WTC11 (cell line): ENCODE measurements at regions not wholly inside any gene's neighbourhood (a gene's known extent, or its start where the extent isn't known, plus 50 kb on each side); places are given as distances from the start of the nearest gene placed in this dataset.

Experiments used
- ATAC-seq: fragments of 200-7000 bp; cut with Tn5 transposase; 2 replicates; pipeline ENCODE4 v1.10.0; 2021; ENCODE audit warnings: mild to moderate bottlenecking, moderate library complexity
- CTCF ChIA-PET: fragments of 300-600 bp; sonication (Branson Sonifier 250); formaldehyde crosslinking; loops from one replicate; lab custom pipeline; 2021; ENCODE audit warnings: antibody characterized with exemption; lab: Charles Lee
- POLR2A ChIA-PET: fragments of 350-600 bp; sonication (Branson Sonifier 250); formaldehyde crosslinking; loops from one replicate; lab custom pipeline; 2021; ENCODE audit warnings: antibody characterized with exemption; lab: Charles Lee
- DNase-seq: peaks from one replicate; pipeline ENCODE4 v3.0.0; 2021; ENCODE audit warnings: low spot score
- H3K27ac Mint-ChIP-seq: 2 replicates; pipeline ENCODE4 v1.8.0; 2021; ENCODE audit warnings: mixed read lengths
- H3K27me3 Mint-ChIP-seq: 2 replicates; pipeline ENCODE4 v1.8.0; 2021; ENCODE audit warnings: low read depth, mild to moderate bottlenecking, moderate library complexity, mixed read lengths
- H3K36me3 Mint-ChIP-seq: 2 replicates; pipeline ENCODE4 v1.8.0; 2021; ENCODE audit warnings: mixed read lengths
- H3K4me1 Mint-ChIP-seq: 2 replicates; pipeline ENCODE4 v1.8.0; 2022; ENCODE audit warnings: mixed read lengths
- H3K4me3 Mint-ChIP-seq: 2 replicates; pipeline ENCODE4 v1.8.0; 2021; ENCODE audit warnings: mild to moderate bottlenecking, moderate library complexity, mixed read lengths
- H3K9me3 Mint-ChIP-seq: 2 replicates; pipeline ENCODE4 v1.8.0; 2021; ENCODE audit warnings: mixed read lengths
- E2F4 ChIP-seq: sonication (generic); formaldehyde crosslinking; IDR thresholded peaks from 2 replicates; pipeline ENCODE4 v1.8.1; 2022; ENCODE audit warnings: low read depth, mild to moderate bottlenecking, moderate library complexity, missing genetic modification reagents, borderline replicate concordance
- ETV6 ChIP-seq: sonication (generic); formaldehyde crosslinking; IDR thresholded peaks from 2 replicates; pipeline ENCODE4 v1.8.1; 2022; ENCODE audit warnings: mild to moderate bottlenecking, missing genetic modification reagents
- HMGA2 ChIP-seq: fragments of 250-450 bp; sonication (Bioruptor Pico); IDR thresholded peaks from 2 replicates; pipeline ENCODE4 v1.4.0; 2021; ENCODE audit warnings: mild to moderate bottlenecking, moderate library complexity
- MXD4 ChIP-seq: fragments of 250-450 bp; sonication (Bioruptor Pico); IDR thresholded peaks from 2 replicates; pipeline ENCODE4 v1.8.0; 2021; ENCODE audit warnings: mild to moderate bottlenecking, moderate library complexity, borderline replicate concordance
- NR3C1 ChIP-seq: sonication (generic); formaldehyde crosslinking; conservative IDR thresholded peaks from 2 replicates; pipeline ENCODE4 v1.8.1; 2023; ENCODE audit warnings: low read depth, mild to moderate bottlenecking, missing genetic modification reagents
- STAT6 ChIP-seq: sonication (generic); formaldehyde crosslinking; conservative IDR thresholded peaks from 2 replicates; pipeline ENCODE4 v1.8.1; 2023; ENCODE audit warnings: mild to moderate bottlenecking, low read depth, missing genetic modification reagents, moderate library complexity
- TP53 ChIP-seq: sonication (generic); formaldehyde crosslinking; IDR thresholded peaks from 2 replicates; pipeline ENCODE4 v1.8.1; 2023; ENCODE audit warnings: mild to moderate bottlenecking, missing genetic modification reagents
- USF1 ChIP-seq: sonication (generic); formaldehyde crosslinking; IDR thresholded peaks from 2 replicates; pipeline ENCODE4 v1.8.0; 2022; ENCODE audit warnings: mild to moderate bottlenecking, missing genetic modification reagents
- ZNF121 ChIP-seq: sonication (generic); formaldehyde crosslinking; IDR thresholded peaks from 2 replicates; pipeline ENCODE4 v1.8.0; 2023; ENCODE audit warnings: missing genetic modification reagents
- ZNF232 ChIP-seq: sonication (generic); formaldehyde crosslinking; IDR thresholded peaks from 2 replicates; pipeline ENCODE4 v1.8.0; 2022; ENCODE audit warnings: mild to moderate bottlenecking, missing genetic modification reagents
- ZNF396 ChIP-seq: fragments of 250-450 bp; sonication (Bioruptor Pico); IDR thresholded peaks from 2 replicates; pipeline ENCODE4 v1.8.0; 2021; ENCODE audit warnings: mild to moderate bottlenecking, moderate library complexity, borderline replicate concordance
- ZNF423 ChIP-seq: fragments of 250-450 bp; sonication (Bioruptor Pico); IDR thresholded peaks from 2 replicates; pipeline ENCODE4 v2.1.2; 2022; ENCODE audit warnings: mild to moderate bottlenecking, moderate library complexity
- ZNF671 ChIP-seq: fragments of 250-450 bp; sonication (Bioruptor Pico); IDR thresholded peaks from 2 replicates; pipeline ENCODE4 v1.8.0; 2021; ENCODE audit warnings: mild to moderate bottlenecking
- ZSCAN18 ChIP-seq: fragments of 250-450 bp; sonication (Bioruptor Pico); IDR thresholded peaks from 2 replicates; pipeline ENCODE4 v2.1.2; 2022; ENCODE audit warnings: mild to moderate bottlenecking, moderate library complexity
- TF ChIP-seq, protein P1 (sequence below): sonication (generic); formaldehyde crosslinking; IDR thresholded peaks from 2 replicates; pipeline ENCODE4 v1.8.1; 2022; ENCODE audit warnings: low read depth, missing genetic modification reagents, borderline replicate concordance
- TF ChIP-seq, protein P2 (sequence below): fragments of 250-450 bp; sonication (Bioruptor Pico); IDR thresholded peaks from 2 replicates; pipeline ENCODE4 v1.9.0; 2021; ENCODE audit warnings: mild to moderate bottlenecking, borderline replicate concordance
- TF ChIP-seq, protein P3 (sequence below): fragments of 250-450 bp; sonication (Bioruptor Pico); IDR thresholded peaks from 2 replicates; pipeline ENCODE4 v1.8.0; 2021; ENCODE audit warnings: mild to moderate bottlenecking
- TF ChIP-seq, protein P4 (sequence below): sonication (generic); formaldehyde crosslinking; IDR thresholded peaks from 2 replicates; pipeline ENCODE4 v1.8.1; 2023; ENCODE audit warnings: mild to moderate bottlenecking, moderate library complexity, missing genetic modification reagents

GRCh38 chr16:60815865-60816264 is 1220.4 kb downstream of the CDH8 start:
- Mint-ChIP-seq H3K36me3 (no peaks in the 10 kb centered on the region), H3K4me1 (no peaks in the 10 kb centered on the region), H3K4me3 (no peak overlapping the region), H3K27me3 (no peaks in the 10 kb centered on the region), H3K9me3 (no peaks in the 10 kb centered on the region), H3K27ac (no peak overlapping the region)
- DNase-seq (no peak), ATAC-seq (no peak)
- ChIA-PET CTCF (no interaction called here), POLR2A (no interaction called here)
- TF ChIP-seq USF1 (no peak), ETV6 (no peak), MXD4 (CRISPR knock-in tag) (no peak)
- TF ChIP-seq, protein P1, sequence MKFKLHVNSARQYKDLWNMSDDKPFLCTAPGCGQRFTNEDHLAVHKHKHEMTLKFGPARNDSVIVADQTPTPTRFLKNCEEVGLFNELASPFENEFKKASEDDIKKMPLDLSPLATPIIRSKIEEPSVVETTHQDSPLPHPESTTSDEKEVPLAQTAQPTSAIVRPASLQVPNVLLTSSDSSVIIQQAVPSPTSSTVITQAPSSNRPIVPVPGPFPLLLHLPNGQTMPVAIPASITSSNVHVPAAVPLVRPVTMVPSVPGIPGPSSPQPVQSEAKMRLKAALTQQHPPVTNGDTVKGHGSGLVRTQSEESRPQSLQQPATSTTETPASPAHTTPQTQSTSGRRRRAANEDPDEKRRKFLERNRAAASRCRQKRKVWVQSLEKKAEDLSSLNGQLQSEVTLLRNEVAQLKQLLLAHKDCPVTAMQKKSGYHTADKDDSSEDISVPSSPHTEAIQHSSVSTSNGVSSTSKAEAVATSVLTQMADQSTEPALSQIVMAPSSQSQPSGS: no peak
- TF ChIP-seq, protein P2, sequence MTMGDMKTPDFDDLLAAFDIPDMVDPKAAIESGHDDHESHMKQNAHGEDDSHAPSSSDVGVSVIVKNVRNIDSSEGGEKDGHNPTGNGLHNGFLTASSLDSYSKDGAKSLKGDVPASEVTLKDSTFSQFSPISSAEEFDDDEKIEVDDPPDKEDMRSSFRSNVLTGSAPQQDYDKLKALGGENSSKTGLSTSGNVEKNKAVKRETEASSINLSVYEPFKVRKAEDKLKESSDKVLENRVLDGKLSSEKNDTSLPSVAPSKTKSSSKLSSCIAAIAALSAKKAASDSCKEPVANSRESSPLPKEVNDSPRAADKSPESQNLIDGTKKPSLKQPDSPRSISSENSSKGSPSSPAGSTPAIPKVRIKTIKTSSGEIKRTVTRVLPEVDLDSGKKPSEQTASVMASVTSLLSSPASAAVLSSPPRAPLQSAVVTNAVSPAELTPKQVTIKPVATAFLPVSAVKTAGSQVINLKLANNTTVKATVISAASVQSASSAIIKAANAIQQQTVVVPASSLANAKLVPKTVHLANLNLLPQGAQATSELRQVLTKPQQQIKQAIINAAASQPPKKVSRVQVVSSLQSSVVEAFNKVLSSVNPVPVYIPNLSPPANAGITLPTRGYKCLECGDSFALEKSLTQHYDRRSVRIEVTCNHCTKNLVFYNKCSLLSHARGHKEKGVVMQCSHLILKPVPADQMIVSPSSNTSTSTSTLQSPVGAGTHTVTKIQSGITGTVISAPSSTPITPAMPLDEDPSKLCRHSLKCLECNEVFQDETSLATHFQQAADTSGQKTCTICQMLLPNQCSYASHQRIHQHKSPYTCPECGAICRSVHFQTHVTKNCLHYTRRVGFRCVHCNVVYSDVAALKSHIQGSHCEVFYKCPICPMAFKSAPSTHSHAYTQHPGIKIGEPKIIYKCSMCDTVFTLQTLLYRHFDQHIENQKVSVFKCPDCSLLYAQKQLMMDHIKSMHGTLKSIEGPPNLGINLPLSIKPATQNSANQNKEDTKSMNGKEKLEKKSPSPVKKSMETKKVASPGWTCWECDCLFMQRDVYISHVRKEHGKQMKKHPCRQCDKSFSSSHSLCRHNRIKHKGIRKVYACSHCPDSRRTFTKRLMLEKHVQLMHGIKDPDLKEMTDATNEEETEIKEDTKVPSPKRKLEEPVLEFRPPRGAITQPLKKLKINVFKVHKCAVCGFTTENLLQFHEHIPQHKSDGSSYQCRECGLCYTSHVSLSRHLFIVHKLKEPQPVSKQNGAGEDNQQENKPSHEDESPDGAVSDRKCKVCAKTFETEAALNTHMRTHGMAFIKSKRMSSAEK (CRISPR knock-in tag): no peak
- TF ChIP-seq, protein P3, sequence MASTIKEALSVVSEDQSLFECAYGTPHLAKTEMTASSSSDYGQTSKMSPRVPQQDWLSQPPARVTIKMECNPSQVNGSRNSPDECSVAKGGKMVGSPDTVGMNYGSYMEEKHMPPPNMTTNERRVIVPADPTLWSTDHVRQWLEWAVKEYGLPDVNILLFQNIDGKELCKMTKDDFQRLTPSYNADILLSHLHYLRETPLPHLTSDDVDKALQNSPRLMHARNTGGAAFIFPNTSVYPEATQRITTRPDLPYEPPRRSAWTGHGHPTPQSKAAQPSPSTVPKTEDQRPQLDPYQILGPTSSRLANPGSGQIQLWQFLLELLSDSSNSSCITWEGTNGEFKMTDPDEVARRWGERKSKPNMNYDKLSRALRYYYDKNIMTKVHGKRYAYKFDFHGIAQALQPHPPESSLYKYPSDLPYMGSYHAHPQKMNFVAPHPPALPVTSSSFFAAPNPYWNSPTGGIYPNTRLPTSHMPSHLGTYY (CRISPR knock-in tag): no peak

DNA sequence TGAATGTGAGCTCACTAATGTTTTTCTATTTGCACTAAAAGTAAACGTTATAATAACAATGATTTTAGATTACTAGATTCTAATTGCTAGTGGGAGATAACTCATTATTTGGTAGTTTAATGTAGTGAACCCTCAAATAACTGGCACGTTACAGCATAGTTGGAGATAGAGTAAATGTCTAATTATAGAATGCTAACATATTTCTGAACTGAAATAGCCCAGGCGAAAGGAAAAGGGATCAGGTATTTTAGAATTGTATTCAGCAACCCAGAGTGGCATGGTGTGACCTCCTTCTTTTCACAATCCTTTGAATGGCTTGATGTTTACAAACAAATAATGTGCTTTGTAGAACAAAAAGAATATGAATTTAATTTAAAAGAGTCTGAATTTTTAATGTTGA is 1221.2 kb downstream of the CDH8 start:
- ChIA-PET POLR2A (no interaction called here), CTCF (no interaction called here)
- Mint-ChIP-seq H3K27ac (no peak overlapping the region), H3K36me3 (no peaks in the 10 kb centered on the region), H3K4me1 (no peaks in the 10 kb centered on the region), H3K9me3 (no peaks in the 10 kb centered on the region), H3K4me3 (no peak overlapping the region), H3K27me3 (no peaks in the 10 kb centered on the region)
- DNase-seq: no peak
- no peak for ATAC-seq
- TF ChIP-seq ETV6 (no peak), STAT6 (CRISPR knock-in tag) (no peak), ZNF396 (no peak), ZNF232 (CRISPR knock-in tag) (no peak), ZNF671 (CRISPR knock-in tag) (no peak), TP53 (no peak), ZNF121 (no peak), E2F4 (CRISPR knock-in tag) (no peak), ZSCAN18 (CRISPR knock-in tag) (no peak), NR3C1 (CRISPR knock-in tag) (no peak), ZNF423 (no peak), HMGA2 (CRISPR knock-in tag) (no peak), USF1 (no peak)
- TF ChIP-seq, protein P4, sequence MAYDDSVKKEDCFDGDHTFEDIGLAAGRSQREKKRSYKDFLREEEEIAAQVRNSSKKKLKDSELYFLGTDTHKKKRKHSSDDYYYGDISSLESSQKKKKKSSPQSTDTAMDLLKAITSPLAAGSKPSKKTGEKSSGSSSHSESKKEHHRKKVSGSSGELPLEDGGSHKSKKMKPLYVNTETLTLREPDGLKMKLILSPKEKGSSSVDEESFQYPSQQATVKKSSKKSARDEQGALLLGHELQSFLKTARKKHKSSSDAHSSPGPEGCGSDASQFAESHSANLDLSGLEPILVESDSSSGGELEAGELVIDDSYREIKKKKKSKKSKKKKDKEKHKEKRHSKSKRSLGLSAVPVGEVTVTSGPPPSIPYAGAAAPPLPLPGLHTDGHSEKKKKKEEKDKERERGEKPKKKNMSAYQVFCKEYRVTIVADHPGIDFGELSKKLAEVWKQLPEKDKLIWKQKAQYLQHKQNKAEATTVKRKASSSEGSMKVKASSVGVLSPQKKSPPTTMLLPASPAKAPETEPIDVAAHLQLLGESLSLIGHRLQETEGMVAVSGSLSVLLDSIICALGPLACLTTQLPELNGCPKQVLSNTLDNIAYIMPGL (CRISPR knock-in tag): no peak
